ENCODE measurements at regions not wholly inside any gene's neighbourhood (a gene's known extent, or its start where the extent isn't known, plus 50 kb on each side); places are given as distances from the start of the nearest gene placed in this dataset.

DNA sequence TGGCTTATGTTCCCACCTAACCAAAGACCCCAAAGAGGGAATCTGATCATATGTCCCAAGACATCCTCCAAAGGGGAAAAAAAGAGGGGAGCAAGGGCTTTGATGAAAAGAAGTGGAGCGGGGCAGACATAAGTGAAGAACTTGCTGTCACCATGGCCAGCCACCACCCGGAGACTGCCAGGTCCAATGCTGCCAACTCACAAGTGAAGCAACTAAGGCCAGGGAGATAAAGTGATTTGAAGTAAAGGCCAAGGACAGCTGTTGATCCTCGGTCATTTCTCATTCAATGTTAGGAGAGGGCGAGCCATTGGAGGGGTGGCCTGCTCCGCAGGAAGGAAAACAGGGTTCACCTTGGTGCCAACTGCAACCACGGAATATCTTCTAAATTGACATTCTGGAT lies 72.6 kb upstream of the C3orf80 start:
- no peak for DNase-seq
- Histone ChIP-seq H3K27me3 (ENCODE audit: low read length) (no peaks in the 10 kb centered on the region), H3K4me1 (ENCODE audit: low read length) (no peaks in the 10 kb centered on the region), H3K27ac (ENCODE audit: low read length) (no peak overlapping the region), H3K9me3 (ENCODE audit: low read length) (no peaks in the 10 kb centered on the region), H2AFZ (ENCODE audit: low read length) (no peak overlapping the region), H3K9ac (ENCODE audit: low read length) (no peak overlapping the region), H3K4me2 (ENCODE audit: low read depth, low read length, poor library complexity, severe bottlenecking) (no peak overlapping the region), H3K79me2 (ENCODE audit: low read length) (no peaks in the 10 kb centered on the region), H3K9me2 (replicated peaks; ENCODE audit: insufficient read depth, low read length) (no peaks in the 10 kb centered on the region), H4K20me1 (ENCODE audit: insufficient read depth, low read depth, low read length) (no peaks in the 10 kb centered on the region), H3K4me3 (ENCODE audit: low read length) (no peak overlapping the region), H3K36me3 (ENCODE audit: insufficient read depth, low read length) (no peaks in the 10 kb centered on the region)

DNA sequence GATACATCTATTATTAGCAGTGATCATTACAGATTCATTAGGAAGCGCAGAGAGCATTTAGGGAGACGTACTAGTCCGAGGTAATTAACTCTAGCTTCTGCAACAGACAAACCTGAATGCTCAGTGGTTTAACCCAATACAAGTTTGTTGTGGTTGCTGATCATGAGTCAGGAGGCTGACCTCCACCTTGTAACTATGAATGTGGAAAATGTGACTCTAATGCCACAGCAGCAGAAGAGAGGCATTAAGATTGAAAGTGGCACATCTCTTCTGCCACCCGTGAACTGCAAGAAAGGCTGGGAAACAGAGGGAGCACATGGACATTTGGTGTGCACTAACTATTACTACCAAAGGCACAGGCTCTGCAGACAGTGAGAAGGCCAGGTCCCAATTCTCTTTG lies 71.2 kb upstream of the C3orf80 start:
- no peak overlapping the region for H3K27ac ChIP-seq (ENCODE audit: low read length)
- no peak overlapping the region for H3K4me3 ChIP-seq (ENCODE audit: low read length)
- H3K36me3 ChIP-seq (ENCODE audit: insufficient read depth, low read length) = no peaks in the 10 kb centered on the region
- H3K9me2 ChIP-seq (replicated peaks; ENCODE audit: insufficient read depth, low read length) = no peaks in the 10 kb centered on the region
- no peaks in the 10 kb centered on the region for H3K4me1 ChIP-seq (ENCODE audit: low read length)
- no peak overlapping the region for H2AFZ ChIP-seq (ENCODE audit: low read length)
- H4K20me1 ChIP-seq (ENCODE audit: insufficient read depth, low read depth, low read length) = no peaks in the 10 kb centered on the region
- no peak for DNase-seq
- H3K9ac ChIP-seq (ENCODE audit: low read length) = no peak overlapping the region
- H3K9me3 ChIP-seq (ENCODE audit: low read length) = no peaks in the 10 kb centered on the region
- H3K79me2 ChIP-seq (ENCODE audit: low read length) = no peaks in the 10 kb centered on the region
- H3K4me2 ChIP-seq (ENCODE audit: low read depth, low read length, poor library complexity, severe bottlenecking) = no peak overlapping the region
- H3K27me3 ChIP-seq (ENCODE audit: low read length) = no peaks in the 10 kb centered on the region

DNA sequence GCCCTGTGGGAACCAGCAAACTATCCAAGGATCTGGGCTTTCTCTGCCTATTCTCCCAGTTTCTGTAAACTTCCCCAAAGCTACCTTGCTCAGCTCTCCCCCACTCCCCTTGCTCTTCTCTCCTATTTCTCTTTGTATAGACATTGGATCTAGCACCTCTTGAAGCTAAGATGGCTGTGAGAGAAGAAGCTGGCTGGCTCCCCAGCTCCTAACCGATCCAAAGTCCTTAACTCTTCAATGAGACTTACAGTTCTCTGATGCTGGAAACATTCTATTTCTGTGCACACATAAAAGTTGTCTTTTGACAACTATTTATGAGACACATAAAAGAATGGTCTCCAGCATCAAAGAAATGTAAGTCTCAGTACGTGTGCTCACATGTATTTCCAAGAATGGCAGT lies 70.6 kb upstream of the C3orf80 start:
- no peak overlapping the region for H3K9ac ChIP-seq (ENCODE audit: low read length)
- H3K4me1 ChIP-seq (ENCODE audit: low read length) = no peaks in the 10 kb centered on the region
- H3K36me3 ChIP-seq (ENCODE audit: insufficient read depth, low read length) = no peaks in the 10 kb centered on the region
- no peaks in the 10 kb centered on the region for H3K79me2 ChIP-seq (ENCODE audit: low read length)
- H3K9me2 ChIP-seq (replicated peaks; ENCODE audit: insufficient read depth, low read length) = no peaks in the 10 kb centered on the region
- H3K27ac ChIP-seq (ENCODE audit: low read length) = no peak overlapping the region
- DNase-seq = no peak
- H3K27me3 ChIP-seq (ENCODE audit: low read length) = no peaks in the 10 kb centered on the region
- no peak overlapping the region for H2AFZ ChIP-seq (ENCODE audit: low read length)
- no peak overlapping the region for H3K4me3 ChIP-seq (ENCODE audit: low read length)
- H3K9me3 ChIP-seq (ENCODE audit: low read length) = no peaks in the 10 kb centered on the region
- H3K4me2 ChIP-seq (ENCODE audit: low read depth, low read length, poor library complexity, severe bottlenecking) = no peak overlapping the region
- H4K20me1 ChIP-seq (ENCODE audit: insufficient read depth, low read depth, low read length) = no peaks in the 10 kb centered on the region

DNA sequence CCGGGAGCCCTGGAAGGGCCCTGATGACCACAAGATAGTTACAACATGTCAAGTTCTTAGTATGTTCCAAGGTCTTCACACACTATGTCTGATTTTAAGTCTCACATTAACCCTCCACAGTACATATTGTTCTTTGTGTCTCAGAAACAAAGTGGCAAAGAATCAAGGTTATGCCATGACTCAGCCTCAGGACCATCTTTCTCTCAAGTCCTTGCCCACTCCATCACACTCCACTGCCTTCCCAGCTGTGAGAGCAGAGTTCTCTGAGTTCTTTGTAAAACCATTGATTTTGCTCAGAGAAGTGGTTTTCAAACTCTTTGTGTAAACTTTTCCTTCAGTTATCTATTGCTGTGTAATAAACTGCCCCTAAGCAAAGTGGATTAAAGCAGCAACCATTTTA lies 67.9 kb upstream of the C3orf80 start:
- Histone ChIP-seq H3K4me3 (ENCODE audit: low read length) (no peak overlapping the region), H3K9me3 (ENCODE audit: low read length) (no peaks in the 10 kb centered on the region), H3K36me3 (ENCODE audit: insufficient read depth, low read length) (no peaks in the 10 kb centered on the region), H3K9ac (ENCODE audit: low read length) (no peak overlapping the region), H3K4me1 (ENCODE audit: low read length) (no peaks in the 10 kb centered on the region; the same call in 1 of the 2 replicates), H3K27me3 (ENCODE audit: low read length) (no peaks in the 10 kb centered on the region), H3K79me2 (ENCODE audit: low read length) (no peaks in the 10 kb centered on the region), H3K27ac (ENCODE audit: low read length) (no peak overlapping the region), H3K4me2 (ENCODE audit: low read depth, low read length, poor library complexity, severe bottlenecking) (no peak overlapping the region), H3K9me2 (replicated peaks; ENCODE audit: insufficient read depth, low read length) (no peaks in the 10 kb centered on the region), H4K20me1 (ENCODE audit: insufficient read depth, low read depth, low read length) (no peaks in the 10 kb centered on the region), H2AFZ (ENCODE audit: low read length) (no peak overlapping the region)
- no peak for DNase-seq

DNA sequence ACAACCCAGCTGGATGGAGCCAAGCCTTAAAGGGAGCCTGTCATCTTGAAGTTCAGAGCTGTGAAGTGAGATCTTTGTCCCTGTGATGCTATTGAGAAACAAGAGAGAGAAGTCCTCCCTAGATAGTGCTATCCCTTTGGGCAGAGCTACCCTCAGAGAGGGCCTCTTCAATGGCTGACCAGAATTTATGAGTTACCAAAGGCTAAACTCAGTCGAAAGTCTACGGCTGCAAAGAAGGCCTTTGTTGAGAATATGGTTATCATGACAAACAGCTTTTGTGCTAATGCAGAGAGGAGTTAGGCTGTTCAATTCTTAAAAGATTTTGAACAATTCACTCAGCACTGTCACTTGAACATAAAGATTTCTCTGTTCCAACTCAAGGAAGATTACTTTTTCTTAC lies 65.9 kb upstream of the C3orf80 start:
- DNase-seq = no peak

DNA sequence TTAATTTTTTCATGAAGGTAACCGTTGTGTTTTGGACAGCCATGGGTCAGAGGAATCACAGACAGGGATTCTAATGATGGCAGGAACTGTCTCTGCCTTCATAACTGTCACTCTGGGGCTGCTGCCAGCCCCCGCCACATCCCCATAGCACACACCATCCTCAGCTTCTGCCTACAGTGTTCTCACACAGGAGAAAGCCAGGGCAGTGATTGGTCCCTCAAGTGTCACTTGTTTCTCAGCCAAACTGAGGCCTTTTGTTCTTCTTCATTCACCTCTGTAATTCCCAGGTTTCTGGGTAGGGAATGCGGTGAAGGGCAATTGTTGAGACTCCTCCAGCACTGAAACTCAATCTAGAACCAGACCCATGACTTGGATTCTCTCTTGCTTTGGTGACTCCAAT lies 65.4 kb upstream of the C3orf80 start:
- Histone ChIP-seq H3K4me1 (ENCODE audit: low read length) (no peaks in the 10 kb centered on the region; the same call in 1 of the 2 replicates), H3K79me2 (ENCODE audit: low read length) (no peaks in the 10 kb centered on the region), H2AFZ (ENCODE audit: low read length) (no peak overlapping the region), H4K20me1 (ENCODE audit: insufficient read depth, low read depth, low read length) (no peaks in the 10 kb centered on the region), H3K9me2 (replicated peaks; ENCODE audit: insufficient read depth, low read length) (no peaks in the 10 kb centered on the region), H3K36me3 (ENCODE audit: insufficient read depth, low read length) (no peaks in the 10 kb centered on the region), H3K27ac (ENCODE audit: low read length) (no peak overlapping the region), H3K4me2 (ENCODE audit: low read depth, low read length, poor library complexity, severe bottlenecking) (no peak overlapping the region), H3K9ac (ENCODE audit: low read length) (no peak overlapping the region), H3K9me3 (ENCODE audit: low read length) (no peaks in the 10 kb centered on the region), H3K27me3 (ENCODE audit: low read length) (no peaks in the 10 kb centered on the region), H3K4me3 (ENCODE audit: low read length) (no peak overlapping the region)
- DNase-seq = no peak

More for the DNA sequence above, 65.9 kb upstream of the C3orf80 start:
- Histone ChIP-seq H3K4me2 (ENCODE audit: low read depth, low read length, poor library complexity, severe bottlenecking) (no peak overlapping the region), H4K20me1 (ENCODE audit: insufficient read depth, low read depth, low read length) (no peaks in the 10 kb centered on the region), H3K36me3 (ENCODE audit: insufficient read depth, low read length) (no peaks in the 10 kb centered on the region), H3K4me1 (ENCODE audit: low read length) (no peaks in the 10 kb centered on the region; the same call in 1 of the 2 replicates), H3K9ac (ENCODE audit: low read length) (no peak overlapping the region), H3K27me3 (ENCODE audit: low read length) (no peaks in the 10 kb centered on the region), H3K4me3 (ENCODE audit: low read length) (no peak overlapping the region), H3K9me2 (replicated peaks; ENCODE audit: insufficient read depth, low read length) (no peaks in the 10 kb centered on the region), H3K79me2 (ENCODE audit: low read length) (no peaks in the 10 kb centered on the region), H3K27ac (ENCODE audit: low read length) (no peak overlapping the region), H2AFZ (ENCODE audit: low read length) (no peak overlapping the region), H3K9me3 (ENCODE audit: low read length) (no peaks in the 10 kb centered on the region)

DNA sequence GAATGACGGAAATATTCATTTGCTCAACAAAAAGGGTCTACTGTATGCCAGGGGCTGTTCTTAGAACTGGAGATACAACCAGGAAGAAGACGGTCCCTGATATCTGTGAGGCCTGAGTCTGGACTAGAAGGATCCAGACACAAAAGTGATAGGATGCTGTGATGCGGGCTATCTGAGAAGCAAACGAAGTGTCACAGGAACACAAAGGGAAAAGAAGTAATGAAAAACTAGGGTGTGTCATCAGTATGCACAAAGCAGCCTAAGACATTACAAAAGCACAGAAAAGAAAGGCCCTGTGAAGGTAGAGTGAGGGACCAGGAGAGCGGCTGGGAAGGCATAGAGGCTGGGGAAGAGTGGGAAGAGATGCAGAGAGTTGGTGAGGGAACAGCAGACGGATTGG lies 63.3 kb upstream of the C3orf80 start:
- Histone ChIP-seq H3K27ac (ENCODE audit: low read length) (no peak overlapping the region), H3K9me2 (replicated peaks; ENCODE audit: insufficient read depth, low read length) (no peaks in the 10 kb centered on the region), H3K27me3 (ENCODE audit: low read length) (no peaks in the 10 kb centered on the region), H4K20me1 (ENCODE audit: insufficient read depth, low read depth, low read length) (no peaks in the 10 kb centered on the region), H3K4me1 (ENCODE audit: low read length) (peaks cover 3% of the 10 kb centered on the region; the same call in 1 of the 2 replicates), H3K36me3 (ENCODE audit: insufficient read depth, low read length) (no peaks in the 10 kb centered on the region), H3K4me3 (ENCODE audit: low read length) (no peak overlapping the region), H3K9ac (ENCODE audit: low read length) (no peak overlapping the region), H3K9me3 (ENCODE audit: low read length) (no peaks in the 10 kb centered on the region), H3K79me2 (ENCODE audit: low read length) (no peaks in the 10 kb centered on the region), H2AFZ (ENCODE audit: low read length) (no peak overlapping the region), H3K4me2 (ENCODE audit: low read depth, low read length, poor library complexity, severe bottlenecking) (no peak overlapping the region)
- no peak for DNase-seq

DNA sequence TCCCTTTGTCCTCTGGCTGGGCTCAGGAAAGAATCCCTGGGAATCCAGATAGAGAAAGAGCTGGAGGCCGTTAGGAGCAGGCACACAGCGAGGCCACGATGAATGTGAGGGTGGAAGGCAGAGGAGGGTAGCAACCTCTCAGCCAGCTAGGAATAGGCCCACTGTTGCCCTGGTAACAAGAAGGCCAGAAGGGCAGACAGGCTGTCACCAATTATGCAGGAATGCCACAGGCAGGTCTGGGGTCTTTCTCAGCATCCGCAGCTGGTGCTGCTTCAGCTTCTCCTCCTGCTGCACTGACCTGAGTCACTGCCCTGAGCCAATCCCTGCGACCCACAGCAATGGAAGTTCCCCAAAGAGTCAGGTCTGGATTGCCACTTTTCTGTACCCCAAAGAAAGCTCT lies 62.8 kb upstream of the C3orf80 start:
- Histone ChIP-seq H3K27ac (ENCODE audit: low read length) (no peak overlapping the region), H3K79me2 (ENCODE audit: low read length) (no peaks in the 10 kb centered on the region), H3K4me3 (ENCODE audit: low read length) (no peak overlapping the region), H3K4me1 (ENCODE audit: low read length) (peaks cover 3% of the 10 kb centered on the region; the same call in 1 of the 2 replicates), H3K4me2 (ENCODE audit: low read depth, low read length, poor library complexity, severe bottlenecking) (no peak overlapping the region), H3K9ac (ENCODE audit: low read length) (no peak overlapping the region), H4K20me1 (ENCODE audit: insufficient read depth, low read depth, low read length) (no peaks in the 10 kb centered on the region), H3K9me3 (ENCODE audit: low read length) (no peaks in the 10 kb centered on the region), H3K27me3 (ENCODE audit: low read length) (no peaks in the 10 kb centered on the region), H2AFZ (ENCODE audit: low read length) (no peak overlapping the region; the same call in 1 of the 2 replicates), H3K36me3 (ENCODE audit: insufficient read depth, low read length) (no peaks in the 10 kb centered on the region), H3K9me2 (replicated peaks; ENCODE audit: insufficient read depth, low read length) (no peaks in the 10 kb centered on the region)
- DNase-seq = no peak
